Skeletal muscle cell (primary cell): ENCODE measurements at regions not wholly inside any gene's neighbourhood (a gene's known extent, or its start where the extent isn't known, plus 50 kb on each side); places are given as distances from the start of the nearest gene placed in this dataset.
"Not testable (repeated sequence)": the region's sequence is repeated elsewhere in the genome, so short reads cannot be mapped to it uniquely, and the experiment has no call there.

ENCODE experiments used
- DNase-seq: peaks from one replicate; pipeline ENCODE4 v3.0.0-alpha.2; 2010; ENCODE audit warnings: low read depth
- H3K4me3 ChIP-seq: 2 replicates; pipeline ENCODE4 v1.5.1; 2011; ENCODE audit warnings: low read depth, mild to moderate bottlenecking, control low read depth, low read length, moderate library complexity

DNA sequence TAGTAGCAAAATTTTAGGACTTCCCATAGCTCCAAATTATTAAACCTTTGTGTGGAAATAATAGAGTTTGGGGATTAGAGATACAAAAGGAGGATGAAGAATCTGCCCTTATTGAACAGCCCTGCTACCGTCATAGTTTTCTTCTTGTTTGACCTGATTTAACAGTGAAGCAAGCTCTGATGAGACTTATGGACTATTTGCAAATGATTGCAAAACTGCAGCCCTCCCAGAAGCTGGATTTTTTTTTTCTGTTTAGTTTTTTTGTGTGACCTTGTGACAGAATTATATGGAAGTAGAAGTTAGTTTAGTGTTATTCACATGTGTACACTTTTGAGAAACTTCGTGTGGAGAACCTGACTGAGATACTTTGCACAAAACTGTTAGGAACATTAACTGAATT, 267.8 kb downstream of the KCNRG start:
- no peak overlapping the region for H3K4me3 ChIP-seq
- DNase-seq = no peak

DNA sequence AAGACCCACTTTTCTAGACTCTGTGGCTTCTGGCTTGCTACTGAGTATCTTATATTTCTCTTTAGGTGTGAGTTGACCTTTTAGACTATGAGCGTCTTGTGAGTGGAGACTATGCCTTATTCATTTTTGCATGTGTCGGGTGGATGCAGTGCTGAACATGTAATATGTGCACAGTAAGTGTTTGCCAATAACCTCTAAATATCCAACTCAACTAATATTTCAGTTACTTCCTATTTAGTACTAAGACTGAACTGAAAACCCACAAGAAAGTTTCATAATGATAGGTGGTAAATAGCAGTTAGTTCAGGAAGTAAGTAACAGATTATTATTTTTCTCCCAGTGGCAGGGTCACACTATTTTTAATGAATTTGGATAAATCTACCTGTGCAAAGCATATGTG, 269.3 kb downstream of the KCNRG start:
- H3K4me3 ChIP-seq = no peak overlapping the region
- DNase-seq = no peak

DNA sequence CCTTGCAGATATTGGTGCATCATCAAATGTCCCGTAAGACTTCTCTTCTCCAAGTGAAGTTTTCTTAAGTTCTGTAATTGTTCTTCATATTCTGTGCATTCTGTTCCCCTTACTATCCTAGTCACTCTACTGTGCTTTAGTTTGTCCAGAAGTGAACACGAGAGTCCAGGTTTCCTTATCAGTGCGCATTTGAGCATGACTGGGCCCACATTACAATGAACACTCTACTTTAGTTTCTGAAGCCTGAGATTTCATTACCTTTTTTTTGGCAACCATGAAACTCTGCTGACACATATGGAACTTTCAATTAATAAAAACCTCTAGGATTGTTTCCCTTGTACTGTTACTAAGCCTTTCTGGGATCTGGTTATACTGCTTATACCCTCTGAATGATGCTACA, 270.0 kb downstream of the KCNRG start:
- H3K4me3 ChIP-seq = no peak overlapping the region
- DNase-seq = no peak

DNA sequence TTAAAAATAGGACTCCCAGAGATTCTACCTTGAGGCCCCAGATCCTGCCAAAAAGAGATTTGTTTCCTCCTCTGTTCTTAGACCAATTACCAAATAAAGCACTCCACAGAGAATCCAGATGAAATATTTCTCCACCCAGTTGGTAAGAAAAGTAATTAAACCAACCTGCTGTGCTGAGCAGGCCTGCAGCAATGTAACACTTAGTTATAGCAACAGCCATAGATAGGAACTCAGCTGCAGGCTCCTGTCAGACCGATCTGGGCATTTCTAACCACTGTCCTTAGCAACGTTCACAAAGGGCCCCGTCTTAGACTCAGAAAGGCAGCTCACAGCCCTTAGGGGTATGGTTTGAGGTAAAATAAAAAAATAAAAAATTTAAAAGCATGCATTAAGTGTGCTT, 271.1 kb downstream of the KCNRG start:
- H3K4me3 ChIP-seq = no peak overlapping the region
- DNase-seq = no peak

DNA sequence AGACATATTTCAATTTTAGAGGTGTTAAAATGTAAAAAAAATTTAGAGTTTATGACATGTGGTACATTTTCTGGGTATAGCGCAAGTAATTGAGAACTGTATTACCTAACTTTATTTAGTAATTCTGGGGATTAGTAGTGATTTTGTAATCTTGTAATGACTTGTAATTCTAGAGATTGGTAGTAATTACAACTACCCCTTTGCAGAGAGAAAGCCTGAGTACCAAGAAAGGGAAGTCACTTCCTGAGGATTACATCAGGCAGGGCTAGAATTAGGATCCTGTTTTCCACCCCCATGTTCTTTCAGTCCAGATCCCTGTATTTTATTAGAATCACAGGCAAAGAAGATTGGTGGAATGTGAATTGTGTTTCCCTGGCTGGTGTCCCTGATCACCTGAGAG, 274.9 kb downstream of the KCNRG start:
- no peak overlapping the region for H3K4me3 ChIP-seq
- DNase-seq = no peak

DNA sequence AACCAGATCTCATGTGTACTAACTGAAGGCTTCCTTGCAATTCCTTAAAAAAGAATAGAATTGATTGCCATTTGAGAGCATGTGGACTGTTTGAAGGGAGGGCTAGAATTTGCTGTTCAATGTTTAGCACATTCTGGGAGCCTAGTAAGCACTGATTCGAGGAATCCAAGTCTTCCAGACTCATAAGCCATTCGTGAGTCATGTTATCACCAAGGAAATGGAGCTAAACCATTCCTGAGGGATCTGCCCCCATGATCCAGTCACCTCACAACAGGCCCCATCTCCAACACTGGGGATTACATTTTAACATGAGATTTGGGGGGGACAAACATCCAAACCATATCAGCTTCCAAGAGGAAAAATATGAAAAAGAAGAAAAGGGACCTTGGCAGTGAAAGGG, 276.4 kb downstream of the KCNRG start:
- DNase-seq = no peak
- no peak overlapping the region for H3K4me3 ChIP-seq

DNA sequence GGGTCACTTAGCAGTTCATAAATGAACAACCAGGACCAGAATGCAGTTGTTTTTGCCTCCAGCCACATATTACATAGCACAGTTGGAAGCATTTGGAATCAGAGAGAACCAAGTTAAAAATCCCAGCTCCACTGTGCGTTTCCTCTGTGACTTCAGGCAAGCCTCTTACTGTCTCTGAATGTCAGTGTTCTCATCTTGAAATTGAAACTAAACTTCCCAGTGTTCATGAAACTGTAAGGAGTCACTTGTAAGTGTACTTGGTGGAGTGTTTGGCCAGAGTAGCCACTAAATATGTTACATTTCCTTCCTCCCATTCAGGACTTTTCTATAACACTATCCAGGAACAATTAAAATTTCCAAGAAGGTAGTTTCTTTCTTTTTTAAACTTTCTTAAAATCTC, 276.8 kb downstream of the KCNRG start:
- DNase-seq = no peak
- no peak overlapping the region for H3K4me3 ChIP-seq

DNA sequence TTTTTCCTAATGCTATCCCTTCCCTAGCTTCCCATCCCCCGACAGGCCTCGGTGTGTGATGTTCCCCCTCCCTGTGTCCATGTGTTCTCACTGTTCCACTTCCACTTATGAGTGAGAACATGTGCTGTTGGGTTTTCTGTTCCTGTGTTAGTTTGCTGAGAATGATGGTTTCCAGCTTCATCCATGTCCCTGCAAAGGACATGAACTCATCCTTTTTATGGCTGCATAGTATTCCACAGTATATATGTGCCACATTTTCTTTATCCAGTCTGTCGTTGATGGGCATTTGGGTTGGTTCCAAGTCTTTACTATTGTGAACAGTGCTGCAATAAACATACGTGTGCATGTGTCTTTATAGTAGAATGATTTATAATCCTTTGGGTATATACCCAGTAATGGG, 279.2 kb downstream of the KCNRG start:
- DNase-seq, H3K4me3 ChIP-seq: not testable (repeated sequence)

DNA sequence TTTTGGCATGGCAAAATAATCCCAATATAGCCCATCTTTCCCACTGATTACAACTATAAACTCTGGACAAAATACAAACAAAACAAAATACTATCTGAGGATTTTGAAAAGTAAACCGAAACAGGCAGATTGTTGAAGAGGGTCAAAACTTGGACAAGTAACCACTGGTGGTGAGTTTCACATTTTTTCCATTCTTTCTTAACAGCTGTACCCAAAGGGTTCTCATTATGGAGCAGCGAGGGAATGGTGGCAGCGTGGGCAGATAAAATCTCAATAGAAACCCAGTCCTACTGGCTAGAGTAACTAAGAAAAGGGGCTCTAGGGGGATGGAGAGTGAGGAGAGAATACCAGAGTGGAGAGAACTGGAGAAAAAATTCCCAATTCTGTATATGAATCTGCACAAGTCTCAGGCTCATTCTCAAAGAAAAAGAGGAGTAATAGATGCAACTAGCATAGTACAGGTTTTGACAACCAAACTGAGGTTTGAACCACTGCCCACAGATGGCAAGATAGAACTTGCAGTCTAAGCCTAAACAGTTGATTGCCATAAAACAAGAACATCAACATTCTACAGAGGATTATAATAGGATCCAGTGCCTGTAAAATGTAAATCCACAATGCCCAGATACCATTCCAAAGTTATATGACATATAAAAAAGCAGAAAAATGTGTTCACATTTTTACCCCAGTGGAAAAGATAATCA, 284.5 kb downstream of the KCNRG start:
- no peak for DNase-seq
- no peak overlapping the region for H3K4me3 ChIP-seq

DNA sequence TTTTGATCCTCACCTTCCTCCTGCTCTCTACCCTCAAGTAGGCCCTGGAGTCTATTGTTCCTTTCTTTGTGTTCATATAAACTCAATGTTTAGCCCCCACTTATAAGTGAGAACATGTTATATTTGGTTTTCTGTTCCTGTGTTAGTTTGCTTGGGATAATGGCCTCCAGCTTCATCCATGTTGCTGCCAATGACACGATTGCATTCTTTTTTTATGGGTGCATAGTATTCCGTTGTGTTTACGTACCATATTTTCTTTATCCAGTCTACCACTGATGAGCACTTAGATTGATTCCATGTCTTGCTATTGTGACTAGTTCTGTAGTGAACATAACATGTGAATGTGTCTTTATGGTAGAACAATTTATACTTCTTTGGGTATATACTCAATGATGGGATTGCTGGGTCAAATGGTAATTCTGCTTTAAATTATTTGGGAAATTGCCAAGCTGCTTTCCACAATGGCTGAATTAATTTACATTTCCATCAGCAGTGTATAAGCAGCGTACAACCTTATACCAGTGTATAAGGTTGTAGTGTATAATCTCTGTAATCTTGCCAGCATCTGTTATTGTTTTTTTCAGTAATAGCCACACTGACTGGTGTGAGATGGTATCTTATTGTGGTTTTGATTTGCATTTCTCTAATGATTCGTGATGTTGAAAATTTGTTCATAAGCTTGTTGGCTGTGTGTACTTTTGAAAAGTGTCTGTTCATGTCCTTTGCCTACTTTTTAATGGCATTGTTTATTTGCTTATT, 288.9 kb downstream of the KCNRG start:
- no peak overlapping the region for H3K4me3 ChIP-seq
- DNase-seq = no peak

DNA sequence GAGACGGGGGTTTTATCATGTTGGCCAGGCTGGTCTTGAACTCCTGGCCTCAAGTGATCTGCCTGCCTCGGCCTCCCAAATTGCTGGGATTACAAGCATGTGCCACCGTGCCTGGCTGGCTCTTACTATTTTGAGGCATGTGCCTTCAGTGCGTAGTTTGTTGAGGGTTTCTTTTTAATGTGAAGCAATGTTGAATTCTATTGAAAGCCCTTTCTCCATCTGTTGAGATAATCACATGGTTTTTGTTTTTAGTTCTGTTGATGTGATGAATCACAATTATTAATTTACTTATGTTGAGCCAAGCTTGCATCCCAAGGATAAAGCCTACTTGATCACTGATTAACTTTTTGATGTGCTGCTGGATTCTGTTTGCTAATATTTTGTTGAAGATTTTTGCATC, 290.9 kb downstream of the KCNRG start:
- DNase-seq = no peak
- no peak overlapping the region for H3K4me3 ChIP-seq

DNA sequence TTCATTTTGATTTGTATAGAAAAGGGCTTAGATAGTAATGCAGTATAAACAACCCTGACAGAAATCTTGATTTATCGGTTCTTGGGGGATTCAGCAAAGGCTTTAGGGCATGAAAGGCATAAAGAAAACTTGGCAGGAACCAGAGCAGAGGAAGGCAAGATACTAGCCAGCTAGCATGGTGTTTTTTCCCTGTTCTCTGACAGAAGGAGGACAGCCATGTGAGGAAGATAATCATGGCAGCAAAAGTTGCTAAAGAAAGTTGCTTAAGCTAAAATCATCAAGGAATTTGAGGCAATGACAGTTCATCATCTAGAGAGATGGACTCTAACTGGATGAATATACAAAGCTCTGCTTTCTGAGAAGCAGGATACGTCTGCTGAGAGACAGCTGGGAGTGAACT, 294.1 kb downstream of the KCNRG start:
- H3K4me3 ChIP-seq = no peak overlapping the region
- no peak for DNase-seq

DNA sequence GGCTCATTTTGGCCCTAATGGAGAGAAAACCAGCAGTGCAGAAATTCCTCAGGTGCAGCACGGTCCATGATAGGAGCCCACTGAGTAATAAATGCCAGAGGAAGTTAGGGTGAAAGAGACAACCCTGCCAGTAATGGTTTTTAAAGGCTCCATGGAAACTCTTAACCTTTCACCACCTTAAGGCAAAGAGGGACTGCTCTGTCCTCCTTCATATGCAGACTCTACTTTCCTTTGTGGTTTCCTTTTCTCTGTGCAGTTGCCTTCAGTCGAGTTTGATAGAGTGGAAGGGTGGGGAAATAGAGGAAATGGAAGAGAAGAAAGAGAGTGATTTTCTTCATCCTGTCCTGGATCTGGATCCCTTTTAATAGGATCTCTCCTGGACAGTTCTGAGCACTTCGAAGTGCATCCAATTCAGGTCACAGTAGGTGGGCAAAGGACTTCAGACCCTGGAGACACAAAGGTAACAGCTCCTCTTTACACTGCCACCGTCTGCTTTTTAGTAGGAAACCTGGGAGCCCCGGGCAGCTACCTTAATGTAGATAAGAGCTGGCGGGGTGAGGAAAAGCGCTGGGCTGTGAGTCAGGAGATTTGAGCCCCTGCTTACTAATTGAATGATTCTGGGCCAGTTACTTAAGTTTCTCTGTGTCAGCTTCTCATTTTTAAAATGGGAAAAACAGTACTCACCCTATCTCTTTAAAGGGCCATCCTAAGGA, 294.8 kb downstream of the KCNRG start:
- no peak overlapping the region for H3K4me3 ChIP-seq

DNA sequence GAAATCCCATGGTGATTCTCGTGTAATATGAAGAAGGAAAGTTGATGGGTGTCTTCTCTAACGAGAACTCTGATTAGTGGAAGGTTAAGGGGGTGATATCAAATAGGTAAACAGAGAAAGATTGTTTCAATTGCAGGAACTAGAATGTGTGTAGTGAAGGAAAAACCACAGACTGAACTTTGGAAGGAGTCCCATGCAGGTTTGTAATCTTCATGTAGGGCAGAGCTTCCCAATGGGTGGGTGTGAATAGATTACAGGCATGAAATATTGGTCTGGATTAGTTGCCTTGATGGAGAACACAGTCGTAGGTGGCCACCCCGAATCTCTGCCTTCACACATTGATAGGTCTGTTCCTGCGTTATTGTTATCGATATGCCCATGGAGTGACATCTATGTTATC, 295.5 kb downstream of the KCNRG start:
- no peak overlapping the region for H3K4me3 ChIP-seq
- no peak for DNase-seq

More for the DNA sequence above, 294.8 kb downstream of the KCNRG start:
- no peak for DNase-seq

DNA sequence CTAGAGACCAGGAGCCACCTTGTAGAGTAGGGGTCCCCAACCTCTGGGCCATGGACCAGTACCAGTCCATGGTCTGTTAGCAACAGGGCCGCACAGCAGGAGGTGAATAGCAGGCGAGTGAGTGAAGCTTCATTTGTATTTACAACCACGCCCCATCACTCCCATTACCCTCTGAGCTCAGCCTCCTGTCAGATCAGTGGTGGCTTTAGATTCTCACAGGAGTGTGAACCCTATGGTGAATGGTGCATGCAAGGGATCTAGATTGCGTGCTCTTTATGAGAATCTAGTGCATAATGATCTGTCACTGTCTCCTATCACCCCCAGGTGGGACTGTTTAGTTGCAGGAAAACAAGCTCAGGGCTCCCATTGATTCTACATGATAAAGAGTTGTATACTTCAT, 303.6 kb downstream of the KCNRG start:
- no peak for DNase-seq
- no peak overlapping the region for H3K4me3 ChIP-seq

DNA sequence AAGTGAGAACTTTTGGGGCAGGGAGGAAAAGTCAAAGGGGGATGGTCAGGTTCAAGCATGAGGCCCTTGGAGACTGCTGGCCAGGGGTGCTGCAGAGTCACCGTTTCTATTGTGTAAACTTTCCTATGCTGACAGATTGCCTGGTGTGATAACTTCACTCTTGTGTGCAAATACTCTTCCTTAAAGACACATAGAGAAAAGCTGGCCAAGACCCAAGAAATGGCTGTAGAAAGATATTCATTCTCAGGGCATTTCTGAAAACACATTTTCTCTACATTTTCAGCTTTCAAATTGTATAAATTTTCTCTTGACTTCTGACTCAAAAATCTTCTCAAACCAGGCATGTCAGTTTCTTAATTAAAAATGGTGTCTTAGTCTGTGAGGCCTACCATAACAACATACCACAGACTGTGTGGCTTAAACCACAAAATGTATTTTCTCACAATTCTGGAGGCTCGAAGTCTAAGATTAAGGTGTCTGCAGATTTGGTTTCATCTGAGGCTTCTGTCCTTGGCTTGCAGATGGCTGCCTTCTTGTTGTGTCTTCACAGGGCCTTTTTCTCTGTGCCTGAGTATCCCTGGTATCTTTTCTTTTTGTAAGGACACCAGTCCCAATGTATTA, 304.5 kb downstream of the KCNRG start:
- no peak for DNase-seq
- no peak overlapping the region for H3K4me3 ChIP-seq

DNA sequence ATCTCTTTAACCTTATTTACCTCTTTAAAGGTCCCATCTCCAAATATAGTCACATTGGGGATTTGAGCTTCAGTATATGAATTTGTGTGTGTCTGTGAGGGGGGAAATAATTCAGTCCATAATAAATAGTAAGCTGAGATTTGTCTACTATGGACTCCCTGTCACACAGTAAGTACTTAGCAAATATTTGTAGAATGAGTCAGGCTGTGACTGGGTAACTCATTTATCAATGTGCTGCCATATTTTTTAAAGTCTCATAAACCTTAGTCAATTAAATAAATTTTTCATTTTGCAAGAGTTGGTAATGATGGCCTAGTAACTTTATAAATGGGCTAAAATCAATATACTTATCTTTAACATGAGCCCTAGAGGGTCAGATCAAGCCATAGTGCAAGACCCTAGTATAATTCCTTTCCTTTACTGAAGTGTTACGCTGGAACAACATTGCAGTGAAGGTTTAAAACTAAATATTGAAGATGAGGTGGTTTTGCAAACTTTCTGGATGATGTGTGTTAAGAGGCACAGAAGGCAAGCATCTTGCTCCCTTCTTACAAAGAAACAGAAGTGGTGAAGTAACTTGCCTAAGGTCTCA, 305.1 kb downstream of the KCNRG start:
- no peak overlapping the region for H3K4me3 ChIP-seq
- peak; percentile 35 for DNase-seq

DNA sequence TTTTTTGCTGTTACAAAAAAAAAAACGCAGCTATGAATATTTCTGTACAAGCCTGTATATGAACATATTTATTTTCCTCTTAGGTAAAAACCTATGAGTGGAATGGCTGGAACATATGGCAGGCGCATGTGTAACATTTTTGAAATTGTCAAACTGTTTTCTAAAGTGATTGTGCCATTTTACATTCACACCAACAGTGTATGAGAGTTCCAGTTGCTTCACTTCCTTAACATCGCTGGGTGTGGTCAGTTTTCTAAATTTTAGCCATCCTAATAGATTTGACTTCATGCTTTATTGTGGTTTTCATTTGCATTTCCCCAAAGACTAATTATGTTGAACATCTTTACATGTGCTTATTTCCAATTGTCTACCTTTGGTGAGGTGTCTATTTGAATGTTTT, 306.8 kb downstream of the KCNRG start:
- H3K4me3 ChIP-seq = no peak overlapping the region
- DNase-seq = no peak

DNA sequence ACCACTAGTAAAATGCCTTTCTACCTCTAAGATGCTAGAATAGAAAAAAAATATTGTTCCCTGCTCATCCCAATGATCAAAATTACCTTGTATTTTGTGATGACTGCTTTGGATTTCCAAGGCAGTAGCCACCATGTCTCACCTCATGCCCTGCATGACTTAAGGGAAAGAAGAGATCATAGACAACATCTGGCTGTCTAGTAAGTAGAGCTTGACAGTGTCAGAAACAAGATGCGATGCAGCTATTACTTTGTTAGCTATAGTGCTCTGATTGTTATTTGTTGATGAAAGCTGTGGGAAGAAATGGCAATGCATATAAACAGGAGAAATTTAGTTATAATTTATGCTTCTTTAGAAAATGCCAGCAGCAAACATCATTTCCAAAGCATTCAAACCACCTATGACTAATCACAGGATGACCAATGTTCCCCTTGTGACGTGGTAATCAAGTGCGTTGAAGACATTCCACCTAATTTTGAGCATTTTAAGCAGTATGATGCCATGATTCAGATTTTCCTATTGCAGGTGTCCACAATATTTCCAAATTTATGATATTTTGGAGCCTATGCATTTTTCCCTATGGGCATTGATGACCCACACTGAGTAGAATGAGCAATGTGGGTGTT, 308.3 kb downstream of the KCNRG start:
- DNase-seq = peak; percentile 90
- H3K4me3 ChIP-seq = no peak overlapping the region
